Hepatocyte (in vitro differentiated cells): ENCODE measurements at regions not wholly inside any gene's neighbourhood (a gene's known extent, or its start where the extent isn't known, plus 50 kb on each side); places are given as distances from the start of the nearest gene placed in this dataset.

Experiments used
- CTCF ChIP-seq: fragments of 200-600 bp; sonication (generic); IDR thresholded peaks from 2 replicates; pipeline ENCODE4 v1.5.1; 2016; ENCODE audit warnings: antibody characterized with exemption, mild to moderate bottlenecking; ENCODE audit not compliant: poor library complexity
- EZH2 ChIP-seq: fragments of 200-600 bp; sonication (generic); IDR thresholded peaks from 2 replicates; pipeline ENCODE4 v1.6.1; 2016; ENCODE audit warnings: antibody characterized with exemption, mild to moderate bottlenecking, borderline replicate concordance

DNA sequence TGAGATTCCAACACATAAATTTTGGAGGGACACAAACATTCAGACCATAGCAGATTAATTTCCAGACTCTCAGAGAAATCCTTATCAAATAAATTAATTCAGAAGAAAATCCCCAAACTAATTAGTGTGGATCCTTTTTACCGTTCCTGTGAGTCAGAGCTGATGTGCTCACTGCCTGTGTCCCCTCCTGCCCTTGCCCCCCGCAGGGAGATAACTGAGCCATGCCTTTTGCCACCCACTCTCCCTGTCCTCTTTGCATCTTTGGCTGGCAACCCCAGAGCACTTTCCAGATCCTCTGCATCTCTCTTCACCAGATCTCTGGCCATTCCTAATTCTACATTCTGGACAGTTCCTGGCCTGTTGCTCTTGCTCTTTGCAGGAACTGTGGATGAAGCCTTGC lies 135.4 kb upstream of the MAP1B start:
- TF ChIP-seq CTCF (no peak), EZH2 (no peak)
